ENCODE measurements at regions not wholly inside any gene's neighbourhood (a gene's known extent, or its start where the extent isn't known, plus 50 kb on each side); places are given as distances from the start of the nearest gene placed in this dataset.

- no peak for TF ChIP-seq CTCF (conservative IDR thresholded peaks at IDR 0.05; ENCODE audit: low read depth, low read length)
- no peak overlapping the region for H3K4me3 ChIP-seq (ENCODE audit: low read depth, low read length)
- no peak for DNase-seq (ENCODE audit: low read depth)
Measured at GRCh38 chr1:106207185-106207584, 849.3 kb upstream of the PRMT6 start.

DNA sequence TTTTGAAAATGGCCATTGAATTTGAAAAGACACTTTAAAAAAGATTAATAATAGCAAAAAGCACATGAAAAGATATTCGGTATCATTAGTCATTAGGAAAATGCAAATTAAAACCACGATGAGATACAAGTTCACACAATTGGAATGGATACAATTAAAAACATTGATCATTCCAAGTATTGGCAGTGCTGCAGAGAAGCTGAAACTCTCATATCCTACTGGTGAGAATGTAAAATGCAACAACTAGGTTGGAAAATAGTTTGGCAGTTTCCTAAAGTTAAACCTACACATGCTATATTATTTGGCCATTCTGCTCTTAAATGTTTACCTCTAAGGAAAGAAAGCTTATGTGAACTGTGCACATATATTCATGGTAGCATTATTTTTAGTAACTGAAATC lies 838.7 kb upstream of the PRMT6 start:
- H3K4me3 ChIP-seq (ENCODE audit: low read depth, low read length), result no peak overlapping the region
- no peak for DNase-seq (ENCODE audit: low read depth)
- peak; percentile 32 for TF ChIP-seq CTCF (conservative IDR thresholded peaks at IDR 0.05; ENCODE audit: low read depth, low read length)

DNA sequence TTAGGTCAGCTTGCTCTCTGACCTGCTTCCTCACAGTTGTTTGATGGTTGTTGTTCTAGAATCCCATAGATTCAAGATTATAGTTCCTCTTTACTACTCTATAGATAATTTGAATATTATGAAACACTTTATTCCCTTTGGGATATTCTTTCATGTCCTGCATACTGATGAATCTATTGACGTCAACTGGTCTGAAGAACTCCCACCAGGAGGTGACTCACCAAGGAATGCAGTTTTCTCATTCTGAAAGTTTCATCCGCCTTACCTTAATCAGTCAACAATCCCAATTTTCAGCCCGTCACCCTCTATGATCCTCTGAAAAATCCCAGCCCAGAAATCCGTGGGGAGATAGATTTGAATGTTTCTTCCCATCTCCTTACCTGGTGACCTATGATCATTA lies 834.1 kb upstream of the PRMT6 start:
- no peak for DNase-seq (ENCODE audit: low read depth)
- TF ChIP-seq CTCF (conservative IDR thresholded peaks at IDR 0.05; ENCODE audit: low read depth, low read length), result no peak
- no peak overlapping the region for H3K4me3 ChIP-seq (ENCODE audit: low read depth, low read length)

- no peak for TF ChIP-seq CTCF (conservative IDR thresholded peaks at IDR 0.05; ENCODE audit: low read depth, low read length)
- no peak for DNase-seq (ENCODE audit: low read depth)
- no peak overlapping the region for H3K4me3 ChIP-seq (ENCODE audit: low read depth, low read length)
Measured at GRCh38 chr1:106223213-106223612, 833.3 kb upstream of the PRMT6 start.

DNA sequence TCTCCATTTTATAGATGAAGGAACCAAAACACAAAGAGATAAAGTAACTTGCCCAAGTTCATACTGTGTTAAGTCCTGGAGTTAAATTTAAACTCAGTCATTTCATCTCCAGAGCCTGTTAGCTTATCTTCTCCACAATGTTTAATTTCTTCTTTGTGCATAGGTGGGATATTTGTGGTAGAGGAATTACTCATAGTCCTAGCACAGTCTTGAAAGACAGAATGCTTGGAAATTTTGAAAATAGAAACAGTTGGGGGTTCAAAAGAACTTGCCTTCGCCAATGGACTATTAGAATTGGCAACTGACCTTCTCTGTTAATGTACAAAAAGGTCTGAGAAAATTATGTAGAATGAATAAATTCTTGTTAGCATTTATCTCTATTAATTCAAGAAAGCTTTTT lies 832.0 kb upstream of the PRMT6 start:
- H3K4me3 ChIP-seq (ENCODE audit: low read depth, low read length), result no peak overlapping the region
- DNase-seq (ENCODE audit: low read depth), result no peak
- no peak for TF ChIP-seq CTCF (conservative IDR thresholded peaks at IDR 0.05; ENCODE audit: low read depth, low read length)

DNA sequence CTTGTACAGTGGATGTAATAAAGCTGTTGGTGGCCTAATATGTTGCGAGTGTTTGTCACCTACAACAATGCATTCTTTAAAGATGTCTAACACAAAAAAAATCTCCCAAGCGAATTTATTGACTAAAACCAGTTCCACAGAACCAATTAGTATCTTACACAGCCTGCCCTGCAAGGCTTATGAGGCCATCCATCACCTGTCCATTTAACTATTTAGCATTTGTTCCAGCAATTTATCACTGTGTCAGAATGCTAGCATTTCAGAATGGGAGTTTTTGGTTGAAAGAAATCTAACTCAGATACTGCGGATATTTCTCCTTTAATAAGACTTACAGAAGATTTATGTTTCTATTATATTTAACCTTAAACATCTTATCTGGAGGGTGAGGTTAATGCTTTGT lies 831.1 kb upstream of the PRMT6 start:
- no peak for TF ChIP-seq CTCF (conservative IDR thresholded peaks at IDR 0.05; ENCODE audit: low read depth, low read length)
- H3K4me3 ChIP-seq (ENCODE audit: low read depth, low read length), result no peak overlapping the region
- no peak for DNase-seq (ENCODE audit: low read depth)

- DNase-seq (ENCODE audit: low read depth), result no peak
- TF ChIP-seq CTCF (conservative IDR thresholded peaks at IDR 0.05; ENCODE audit: low read depth, low read length), result no peak
Measured at GRCh38 chr1:106226550-106226949, 829.9 kb upstream of the PRMT6 start.

More at GRCh38 chr1:106226550-106226949, 829.9 kb upstream of the PRMT6 start:
- no peak overlapping the region for H3K4me3 ChIP-seq (ENCODE audit: low read depth, low read length)
